ENCODE measurements at regions not wholly inside any gene's neighbourhood (a gene's known extent, or its start where the extent isn't known, plus 50 kb on each side); places are given as distances from the start of the nearest gene placed in this dataset.
"Not testable (repeated sequence)": the region's sequence is repeated elsewhere in the genome, so short reads cannot be mapped to it uniquely, and the experiment has no call there.

DNA sequence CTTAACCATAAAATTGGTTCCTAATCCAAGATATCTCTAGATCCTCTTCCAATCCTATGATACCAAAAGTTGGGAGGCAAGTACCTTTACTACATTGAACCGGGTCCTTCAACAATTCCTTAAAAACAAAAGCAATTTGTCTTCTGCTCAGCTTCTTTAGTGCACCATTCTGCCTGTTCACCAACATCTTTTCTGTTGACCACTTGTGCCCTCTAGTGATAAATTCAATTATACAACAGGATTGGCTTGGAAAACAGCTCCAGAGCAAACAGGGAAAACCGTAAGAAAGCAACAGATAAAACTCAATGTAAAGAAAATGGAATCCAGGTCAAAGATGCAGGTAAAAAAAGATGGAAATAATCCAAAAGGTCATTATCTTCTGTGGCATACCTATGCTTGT is 651.2 kb downstream of the CDY1 start:
- TF ChIP-seq, protein P1, sequence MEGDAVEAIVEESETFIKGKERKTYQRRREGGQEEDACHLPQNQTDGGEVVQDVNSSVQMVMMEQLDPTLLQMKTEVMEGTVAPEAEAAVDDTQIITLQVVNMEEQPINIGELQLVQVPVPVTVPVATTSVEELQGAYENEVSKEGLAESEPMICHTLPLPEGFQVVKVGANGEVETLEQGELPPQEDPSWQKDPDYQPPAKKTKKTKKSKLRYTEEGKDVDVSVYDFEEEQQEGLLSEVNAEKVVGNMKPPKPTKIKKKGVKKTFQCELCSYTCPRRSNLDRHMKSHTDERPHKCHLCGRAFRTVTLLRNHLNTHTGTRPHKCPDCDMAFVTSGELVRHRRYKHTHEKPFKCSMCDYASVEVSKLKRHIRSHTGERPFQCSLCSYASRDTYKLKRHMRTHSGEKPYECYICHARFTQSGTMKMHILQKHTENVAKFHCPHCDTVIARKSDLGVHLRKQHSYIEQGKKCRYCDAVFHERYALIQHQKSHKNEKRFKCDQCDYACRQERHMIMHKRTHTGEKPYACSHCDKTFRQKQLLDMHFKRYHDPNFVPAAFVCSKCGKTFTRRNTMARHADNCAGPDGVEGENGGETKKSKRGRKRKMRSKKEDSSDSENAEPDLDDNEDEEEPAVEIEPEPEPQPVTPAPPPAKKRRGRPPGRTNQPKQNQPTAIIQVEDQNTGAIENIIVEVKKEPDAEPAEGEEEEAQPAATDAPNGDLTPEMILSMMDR (IDR thresholded peaks at IDR 0.05; ENCODE audit: borderline replicate concordance, extremely low read depth, low read length, poor library complexity, severe bottlenecking) = not testable (repeated sequence)
- TF ChIP-seq EZH2 (IDR thresholded peaks at IDR 0.05; ENCODE audit: borderline replicate concordance, low read depth, low read length, severe bottlenecking) = not testable (repeated sequence)
